Astrocyte (in vitro differentiated cells and primary cell): ENCODE measurements at regions not wholly inside any gene's neighbourhood (a gene's known extent, or its start where the extent isn't known, plus 50 kb on each side); places are given as distances from the start of the nearest gene placed in this dataset.

Experiments
- DNase-seq: peaks from one replicate; pipeline ENCODE4 v3.0.0-alpha.2; 2010; ENCODE audit warnings: low read depth
- FAIRE-seq: peaks from 2 replicates; lab custom pipeline; 2011; peaks lifted over from hg19 to GRCh38; lab: Jason Lieb, UNC
- H2AFZ ChIP-seq: 2 replicates; pipeline ENCODE4 v1.6.0; 2012; ENCODE audit warnings: low read depth, low read length, inconsistent platforms
- H3K27ac ChIP-seq: 2 replicates; pipeline ENCODE4 v1.5.1; 2011; ENCODE audit warnings: low read depth, low read length, inconsistent platforms
- H3K27me3 ChIP-seq: 2 replicates; pipeline ENCODE4 v1.6.0; 2011; ENCODE audit warnings: low read length, inconsistent platforms; ENCODE audit not compliant: insufficient read depth
- H3K36me3 ChIP-seq: 2 replicates; pipeline ENCODE4 v1.5.1; 2011; ENCODE audit warnings: low read length, inconsistent platforms; ENCODE audit not compliant: insufficient read depth
- H3K4me1 ChIP-seq: 2 replicates; pipeline ENCODE4 v1.5.1; 2011; ENCODE audit warnings: low read length, inconsistent platforms; ENCODE audit not compliant: insufficient read depth
- H3K4me2 ChIP-seq: 2 replicates; pipeline ENCODE4 v1.6.0; 2012; ENCODE audit warnings: low read length, inconsistent platforms
- H3K4me3 ChIP-seq: 2 replicates; pipeline ENCODE4 v1.5.1; 2011; ENCODE audit warnings: low read depth, mild to moderate bottlenecking, low read length, inconsistent platforms; ENCODE audit not compliant: insufficient read depth
- H3K79me2 ChIP-seq: 2 replicates; pipeline ENCODE4 v1.6.0; 2012; ENCODE audit warnings: mild to moderate bottlenecking, low read length, inconsistent platforms; ENCODE audit not compliant: insufficient read depth
- H3K9ac ChIP-seq: 2 replicates; pipeline ENCODE4 v1.6.0; 2012; ENCODE audit warnings: mild to moderate bottlenecking, low read length, inconsistent platforms
- H3K9me3 ChIP-seq: 2 replicates; pipeline ENCODE4 v1.5.1; 2012; ENCODE audit warnings: low read depth, mild to moderate bottlenecking, low read length, inconsistent platforms; ENCODE audit not compliant: insufficient read depth
- H4K20me1 ChIP-seq: 2 replicates; pipeline ENCODE4 v1.6.0; 2012; ENCODE audit warnings: low read length, inconsistent platforms; ENCODE audit not compliant: insufficient read depth
- H3K27ac Mint-ChIP-seq: one replicate; pipeline ENCODE4 v1.8.0; 2021; ENCODE audit warnings: mild to moderate bottlenecking, mixed read lengths; ENCODE audit not compliant: unreplicated experiment
- H3K27me3 Mint-ChIP-seq: one replicate; pipeline ENCODE4 v1.8.0; 2021; ENCODE audit warnings: low read depth, mixed read lengths; ENCODE audit not compliant: unreplicated experiment
- H3K36me3 Mint-ChIP-seq: one replicate; pipeline ENCODE4 v1.8.0; 2021; ENCODE audit warnings: low read depth, mixed read lengths; ENCODE audit not compliant: unreplicated experiment
- H3K4me1 Mint-ChIP-seq: one replicate; pipeline ENCODE4 v1.8.0; 2021; ENCODE audit warnings: low read depth, mixed read lengths; ENCODE audit not compliant: unreplicated experiment
- H3K4me3 Mint-ChIP-seq: one replicate; pipeline ENCODE4 v1.8.0; 2021; ENCODE audit warnings: mild to moderate bottlenecking, moderate library complexity, mixed read lengths; ENCODE audit not compliant: unreplicated experiment
- H3K9me3 Mint-ChIP-seq: one replicate; pipeline ENCODE4 v1.8.0; 2021; ENCODE audit warnings: mild to moderate bottlenecking, mixed read lengths; ENCODE audit not compliant: unreplicated experiment
- EZH2 ChIP-seq: IDR thresholded peaks from 2 replicates; pipeline ENCODE4 v1.6.1; 2012; ENCODE audit warnings: mild to moderate bottlenecking, low read length, inconsistent platforms; ENCODE audit not compliant: insufficient read depth
- TF ChIP-seq, protein P1 (sequence below): IDR thresholded peaks from 2 replicates; pipeline ENCODE4 v1.5.1; 2011; ENCODE audit warnings: low read depth, mild to moderate bottlenecking, inconsistent platforms, low read length, moderate library complexity; ENCODE audit not compliant: insufficient read depth

DNA sequence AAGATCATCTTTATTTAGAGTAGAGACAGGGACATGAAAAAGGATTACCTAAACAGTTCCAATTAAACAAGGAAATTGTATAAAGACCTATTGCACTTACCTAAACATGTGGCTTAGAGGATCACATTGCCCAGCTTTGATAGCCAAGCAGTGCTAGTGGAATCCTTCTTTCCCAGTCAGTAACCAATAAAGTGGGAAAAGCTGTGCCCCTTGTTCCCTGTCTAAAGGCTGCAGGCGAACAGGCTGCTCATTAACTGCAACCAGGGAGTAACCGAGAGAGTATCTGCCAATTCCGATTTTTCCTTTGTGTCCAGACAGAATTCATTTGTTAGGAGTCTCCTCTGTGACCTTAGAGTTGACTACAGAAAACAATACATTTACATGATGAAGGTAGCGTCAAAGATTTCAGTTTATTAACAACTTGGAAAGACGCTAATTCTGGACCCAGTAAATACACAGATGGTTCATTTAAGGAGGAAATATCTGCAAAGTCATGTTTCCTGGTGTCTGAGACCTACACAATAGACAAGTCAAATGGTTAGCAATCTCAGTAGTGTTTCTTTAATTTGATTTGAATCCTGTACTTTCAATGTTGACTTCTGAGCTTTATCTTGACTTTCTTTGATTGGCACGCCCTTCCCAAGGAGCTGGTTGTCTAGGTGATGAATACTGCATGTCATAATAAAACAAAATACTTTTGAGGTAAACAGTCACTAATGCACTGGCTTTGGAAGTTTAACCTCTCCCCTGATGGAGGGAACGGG is 57.3 kb upstream of the MET start:
- Histone ChIP-seq H3K27me3 (no peaks in the 10 kb centered on the region), H4K20me1 (no peaks in the 10 kb centered on the region), H3K9ac (no peak overlapping the region), H3K4me1 (peaks cover 6% of the 10 kb centered on the region), H3K4me3 (no peak overlapping the region), H3K27ac (no peak overlapping the region), H3K79me2 (no peaks in the 10 kb centered on the region), H2AFZ (no peak overlapping the region), H3K9me3 (no peaks in the 10 kb centered on the region), H3K36me3 (no peaks in the 10 kb centered on the region), H3K4me2 (no peak overlapping the region)
- H3K36me3 Mint-ChIP-seq, result no peaks in the 10 kb centered on the region
- FAIRE-seq (no peak), DNase-seq (no peak)
- no peaks in the 10 kb centered on the region for H3K27me3 Mint-ChIP-seq
- TF ChIP-seq EZH2, result no peak
- TF ChIP-seq, protein P1, sequence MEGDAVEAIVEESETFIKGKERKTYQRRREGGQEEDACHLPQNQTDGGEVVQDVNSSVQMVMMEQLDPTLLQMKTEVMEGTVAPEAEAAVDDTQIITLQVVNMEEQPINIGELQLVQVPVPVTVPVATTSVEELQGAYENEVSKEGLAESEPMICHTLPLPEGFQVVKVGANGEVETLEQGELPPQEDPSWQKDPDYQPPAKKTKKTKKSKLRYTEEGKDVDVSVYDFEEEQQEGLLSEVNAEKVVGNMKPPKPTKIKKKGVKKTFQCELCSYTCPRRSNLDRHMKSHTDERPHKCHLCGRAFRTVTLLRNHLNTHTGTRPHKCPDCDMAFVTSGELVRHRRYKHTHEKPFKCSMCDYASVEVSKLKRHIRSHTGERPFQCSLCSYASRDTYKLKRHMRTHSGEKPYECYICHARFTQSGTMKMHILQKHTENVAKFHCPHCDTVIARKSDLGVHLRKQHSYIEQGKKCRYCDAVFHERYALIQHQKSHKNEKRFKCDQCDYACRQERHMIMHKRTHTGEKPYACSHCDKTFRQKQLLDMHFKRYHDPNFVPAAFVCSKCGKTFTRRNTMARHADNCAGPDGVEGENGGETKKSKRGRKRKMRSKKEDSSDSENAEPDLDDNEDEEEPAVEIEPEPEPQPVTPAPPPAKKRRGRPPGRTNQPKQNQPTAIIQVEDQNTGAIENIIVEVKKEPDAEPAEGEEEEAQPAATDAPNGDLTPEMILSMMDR, result no peak
- peaks cover 11% of the 10 kb centered on the region for H3K4me1 Mint-ChIP-seq
- H3K4me3 Mint-ChIP-seq, result no peak overlapping the region
- H3K9me3 Mint-ChIP-seq, result peaks cover 2% of the 10 kb centered on the region
- no peak overlapping the region for H3K27ac Mint-ChIP-seq

DNA sequence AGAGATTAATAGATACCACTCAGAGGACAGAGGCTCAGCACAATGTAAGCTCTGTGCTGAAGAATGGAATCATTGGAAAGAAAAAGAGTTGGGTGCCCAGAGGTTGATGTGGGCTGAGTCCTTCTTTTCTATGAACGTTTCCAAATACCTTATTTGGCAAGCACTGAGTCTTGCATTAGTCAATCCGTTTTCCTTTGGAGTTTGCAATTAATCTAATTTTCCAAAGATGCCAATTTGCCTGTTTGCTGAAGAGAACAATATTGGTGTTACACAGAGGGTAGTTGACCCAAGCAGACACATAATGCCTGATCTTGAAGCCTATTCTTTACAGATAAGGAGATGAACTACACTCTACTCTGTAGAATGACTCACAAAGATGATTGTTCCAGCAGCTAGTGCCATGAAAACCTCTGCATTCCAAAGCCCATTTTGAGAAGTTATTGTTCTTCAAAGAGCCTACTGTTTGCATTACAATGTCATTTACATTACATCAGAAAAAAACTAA is 55.4 kb upstream of the MET start:
- no peaks in the 10 kb centered on the region for H3K9me3 ChIP-seq
- Mint-ChIP-seq H3K27ac (no peak overlapping the region), H3K9me3 (no peaks in the 10 kb centered on the region), H3K4me3 (no peak overlapping the region), H3K36me3 (no peaks in the 10 kb centered on the region), H3K27me3 (no peaks in the 10 kb centered on the region), H3K4me1 (peaks cover 8% of the 10 kb centered on the region)
- no peaks in the 10 kb centered on the region for H3K27me3 ChIP-seq
- DNase-seq (peak; percentile 67), FAIRE-seq (peak; percentile 66)
- H3K4me1 ChIP-seq, result peaks cover 6% of the 10 kb centered on the region
- H3K9ac ChIP-seq, result no peak overlapping the region
- no peak overlapping the region for H3K4me3 ChIP-seq
- no peaks in the 10 kb centered on the region for H3K36me3 ChIP-seq
- no peak overlapping the region for H3K27ac ChIP-seq
- no peak overlapping the region for H2AFZ ChIP-seq
- H4K20me1 ChIP-seq, result no peaks in the 10 kb centered on the region
- no peak for TF ChIP-seq EZH2
- TF ChIP-seq, protein P1, result no peak
- H3K79me2 ChIP-seq, result no peaks in the 10 kb centered on the region
- H3K4me2 ChIP-seq, result peak overlapping the region; percentile 11

DNA sequence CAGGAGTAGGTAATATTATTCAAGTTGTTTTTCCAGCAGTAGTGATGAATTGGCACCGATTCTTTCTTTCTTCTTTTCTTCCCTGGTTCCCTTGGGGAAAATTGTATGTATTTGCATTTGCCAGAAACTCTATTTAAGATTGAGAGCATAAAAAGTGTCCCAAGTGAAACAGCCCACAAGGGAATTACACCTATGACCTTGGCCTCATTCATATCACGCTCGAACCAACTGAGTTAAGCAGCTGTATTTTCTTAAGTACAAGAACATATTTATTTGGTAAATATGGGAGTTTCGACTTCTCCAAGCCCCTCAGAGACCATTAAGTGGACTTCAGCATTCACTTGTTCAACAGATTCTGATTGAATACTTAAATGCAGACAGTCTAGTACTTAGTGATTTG is 54.1 kb upstream of the MET start:
- no peaks in the 10 kb centered on the region for H3K9me3 ChIP-seq
- H2AFZ ChIP-seq, result no peak overlapping the region
- no peak overlapping the region for H3K27ac Mint-ChIP-seq
- no peak for TF ChIP-seq EZH2
- TF ChIP-seq, protein P1, result no peak
- FAIRE-seq (no peak), DNase-seq (no peak)
- peaks cover 6% of the 10 kb centered on the region for H3K4me1 ChIP-seq
- no peak overlapping the region for H3K9ac ChIP-seq
- H3K4me3 ChIP-seq, result no peak overlapping the region
- no peak overlapping the region for H3K4me2 ChIP-seq
- no peak overlapping the region for H3K27ac ChIP-seq
- H3K9me3 Mint-ChIP-seq, result no peaks in the 10 kb centered on the region
- H3K4me3 Mint-ChIP-seq, result no peak overlapping the region
- H3K27me3 Mint-ChIP-seq, result peaks cover 2% of the 10 kb centered on the region
- H3K4me1 Mint-ChIP-seq, result peaks cover 8% of the 10 kb centered on the region
- H3K79me2 ChIP-seq, result no peaks in the 10 kb centered on the region
- H3K27me3 ChIP-seq, result no peaks in the 10 kb centered on the region
- no peaks in the 10 kb centered on the region for H3K36me3 ChIP-seq
- no peaks in the 10 kb centered on the region for H3K36me3 Mint-ChIP-seq
- no peaks in the 10 kb centered on the region for H4K20me1 ChIP-seq
